Vagina (tissue), 2 donors: ENCODE measurements at regions not wholly inside any gene's neighbourhood (a gene's known extent, or its start where the extent isn't known, plus 50 kb on each side); places are given as distances from the start of the nearest gene placed in this dataset.

Experiments used
- POLR2A ChIP-seq, 2 donors: fragments of 450-650 bp; IDR thresholded peaks; one replicate each; pipeline ENCODE4 v1.6.1; 2017; ENCODE audit warnings: antibody characterized with exemption in 2 of 2, mild to moderate bottlenecking in 2 of 2, moderate library complexity in 2 of 2
- POLR2AphosphoS5 ChIP-seq, 2 donors: sonication (generic); formaldehyde crosslinking; IDR thresholded peaks; one replicate each; pipeline ENCODE4 v1.9.0; 2017; ENCODE audit warnings: antibody characterized with exemption in 2 of 2, mild to moderate bottlenecking in 2 of 2, low read depth in 1 of 2; ENCODE audit not compliant: insufficient read depth in 1 of 2
- TF ChIP-seq, protein P1 (sequence below), 3 experiments: fragments of 450-650 bp in 2 of 3; fragments of 200-600 bp in 1 of 3; sonication (generic) in 1 of 3; IDR thresholded peaks; one replicate each; pipeline ENCODE4 v1.5.1; 2017 to 2019; ENCODE audit warnings: antibody characterized with exemption in 3 of 3, mild to moderate bottlenecking in 2 of 3, moderate library complexity in 2 of 3

DNA sequence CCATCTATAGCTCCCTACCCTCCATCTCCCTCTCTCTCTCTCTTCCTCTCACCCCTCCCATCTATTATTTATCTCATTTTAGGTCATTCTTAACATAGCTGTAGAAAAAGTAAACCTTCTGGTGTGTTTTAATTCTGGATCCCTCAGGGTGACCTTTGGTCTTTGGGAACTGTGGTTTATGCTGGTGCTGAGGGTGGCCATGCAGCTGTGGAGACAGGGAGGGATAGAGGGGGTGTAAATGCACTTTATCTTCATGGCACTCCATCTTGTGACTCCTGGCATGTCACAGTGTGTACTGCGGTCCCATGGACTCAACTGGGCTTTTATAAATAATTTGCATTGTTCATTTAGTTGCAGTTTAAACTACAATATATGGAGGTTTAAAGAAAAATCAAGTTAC lies 50.2 kb upstream of the RUNX1 start:
- TF ChIP-seq, protein P1, sequence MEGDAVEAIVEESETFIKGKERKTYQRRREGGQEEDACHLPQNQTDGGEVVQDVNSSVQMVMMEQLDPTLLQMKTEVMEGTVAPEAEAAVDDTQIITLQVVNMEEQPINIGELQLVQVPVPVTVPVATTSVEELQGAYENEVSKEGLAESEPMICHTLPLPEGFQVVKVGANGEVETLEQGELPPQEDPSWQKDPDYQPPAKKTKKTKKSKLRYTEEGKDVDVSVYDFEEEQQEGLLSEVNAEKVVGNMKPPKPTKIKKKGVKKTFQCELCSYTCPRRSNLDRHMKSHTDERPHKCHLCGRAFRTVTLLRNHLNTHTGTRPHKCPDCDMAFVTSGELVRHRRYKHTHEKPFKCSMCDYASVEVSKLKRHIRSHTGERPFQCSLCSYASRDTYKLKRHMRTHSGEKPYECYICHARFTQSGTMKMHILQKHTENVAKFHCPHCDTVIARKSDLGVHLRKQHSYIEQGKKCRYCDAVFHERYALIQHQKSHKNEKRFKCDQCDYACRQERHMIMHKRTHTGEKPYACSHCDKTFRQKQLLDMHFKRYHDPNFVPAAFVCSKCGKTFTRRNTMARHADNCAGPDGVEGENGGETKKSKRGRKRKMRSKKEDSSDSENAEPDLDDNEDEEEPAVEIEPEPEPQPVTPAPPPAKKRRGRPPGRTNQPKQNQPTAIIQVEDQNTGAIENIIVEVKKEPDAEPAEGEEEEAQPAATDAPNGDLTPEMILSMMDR (IDR thresholded peaks at IDR 0.05) = no peak
- TF ChIP-seq POLR2A (IDR thresholded peaks at IDR 0.05) (no peak), POLR2AphosphoS5 (IDR thresholded peaks at IDR 0.05; ENCODE audit: insufficient read depth in 1 of 2, low read depth in 1 of 2) (no peak)
